ENCODE measurements at regions not wholly inside any gene's neighbourhood (a gene's known extent, or its start where the extent isn't known, plus 50 kb on each side); places are given as distances from the start of the nearest gene placed in this dataset.

GRCh38 chr11:90747057-90747456, 524.2 kb upstream of the CHORDC1 start:
- TF ChIP-seq EZH2 (IDR thresholded peaks at IDR 0.05; ENCODE audit: low read length, unreplicated experiment) (no peak), CTCF (conservative IDR thresholded peaks at IDR 0.05; ENCODE audit: low read depth, low read length) (no peak), EZH2phosphoT487 (IDR thresholded peaks at IDR 0.05; ENCODE audit: borderline replicate concordance, low read length) (no peak)
